Astrocyte of the spinal cord (primary cell): ENCODE measurements at regions not wholly inside any gene's neighbourhood (a gene's known extent, or its start where the extent isn't known, plus 50 kb on each side); places are given as distances from the start of the nearest gene placed in this dataset.

Source experiments
- DNase-seq: peaks from one replicate; pipeline ENCODE4 v3.0.0; 2011; ENCODE audit warnings: low read depth, low spot score
- H3K4me3 ChIP-seq: 2 replicates; pipeline ENCODE4 v1.5.1; 2011; ENCODE audit warnings: low read depth, mild to moderate bottlenecking, low read length, moderate library complexity
- in situ Hi-C: cut with HindIII; loops from 2 replicates; pipeline ENCODE4 v1.10.0; 2017; ENCODE audit warnings: low sequenced_read_pairs
- TF ChIP-seq, protein P1 (sequence below): IDR thresholded peaks from 2 replicates; pipeline ENCODE4 v1.5.1; 2012; ENCODE audit warnings: low read depth, mild to moderate bottlenecking, low read length, inconsistent platforms

DNA sequence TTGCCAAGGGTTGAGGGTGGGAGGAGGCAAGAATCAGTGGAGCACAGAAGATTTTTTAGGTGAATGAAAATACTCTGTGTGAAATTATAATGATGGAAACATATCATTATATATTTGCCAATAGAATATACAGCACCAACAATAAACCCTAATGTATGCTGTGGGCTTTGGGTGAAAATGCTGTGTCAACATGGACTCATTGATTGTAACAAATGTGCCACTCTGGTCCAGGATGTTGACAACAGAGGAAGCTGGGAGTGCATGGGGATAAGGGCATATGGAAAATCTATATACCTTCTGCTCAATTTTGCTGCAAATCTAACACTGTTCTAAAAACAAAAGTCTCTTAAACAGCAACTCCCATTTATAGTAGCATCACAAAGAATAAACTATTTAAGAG lies 114.3 kb downstream of the LYZL1 start:
- no peak for DNase-seq
- TF ChIP-seq, protein P1, sequence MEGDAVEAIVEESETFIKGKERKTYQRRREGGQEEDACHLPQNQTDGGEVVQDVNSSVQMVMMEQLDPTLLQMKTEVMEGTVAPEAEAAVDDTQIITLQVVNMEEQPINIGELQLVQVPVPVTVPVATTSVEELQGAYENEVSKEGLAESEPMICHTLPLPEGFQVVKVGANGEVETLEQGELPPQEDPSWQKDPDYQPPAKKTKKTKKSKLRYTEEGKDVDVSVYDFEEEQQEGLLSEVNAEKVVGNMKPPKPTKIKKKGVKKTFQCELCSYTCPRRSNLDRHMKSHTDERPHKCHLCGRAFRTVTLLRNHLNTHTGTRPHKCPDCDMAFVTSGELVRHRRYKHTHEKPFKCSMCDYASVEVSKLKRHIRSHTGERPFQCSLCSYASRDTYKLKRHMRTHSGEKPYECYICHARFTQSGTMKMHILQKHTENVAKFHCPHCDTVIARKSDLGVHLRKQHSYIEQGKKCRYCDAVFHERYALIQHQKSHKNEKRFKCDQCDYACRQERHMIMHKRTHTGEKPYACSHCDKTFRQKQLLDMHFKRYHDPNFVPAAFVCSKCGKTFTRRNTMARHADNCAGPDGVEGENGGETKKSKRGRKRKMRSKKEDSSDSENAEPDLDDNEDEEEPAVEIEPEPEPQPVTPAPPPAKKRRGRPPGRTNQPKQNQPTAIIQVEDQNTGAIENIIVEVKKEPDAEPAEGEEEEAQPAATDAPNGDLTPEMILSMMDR = no peak

DNA sequence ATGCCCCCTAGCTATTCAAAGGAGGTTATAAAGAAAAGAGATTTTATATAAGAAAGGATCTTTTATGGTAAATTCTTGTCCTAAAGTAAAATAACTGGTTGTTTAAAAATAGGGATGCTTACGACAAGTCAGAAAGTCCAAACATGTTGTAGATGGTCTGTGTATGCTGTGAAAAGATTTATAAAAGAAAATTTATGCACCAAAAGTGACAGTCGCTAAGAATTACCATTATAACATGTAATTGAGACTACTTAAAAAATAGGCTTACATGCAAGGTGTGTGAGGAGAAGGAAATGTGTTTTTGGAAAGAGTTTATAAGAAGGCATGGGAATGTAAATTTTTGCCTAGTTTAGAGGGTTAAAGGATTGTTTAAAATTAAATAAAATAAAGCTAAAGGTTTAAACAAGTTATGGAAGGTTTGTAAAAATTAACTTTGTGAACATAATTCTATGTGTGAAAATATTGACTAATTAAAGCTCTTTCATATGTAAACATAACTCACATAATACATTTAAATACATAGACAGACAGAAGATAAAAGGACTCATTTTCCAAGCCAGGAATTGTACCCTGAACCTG lies 118.5 kb downstream of the LYZL1 start:
- TF ChIP-seq, protein P1 = no peak
- peak; percentile 23 for DNase-seq
- in situ Hi-C loops = no loop called here
- H3K4me3 ChIP-seq = no peak overlapping the region

More for the DNA sequence above, 114.3 kb downstream of the LYZL1 start:
- in situ Hi-C loops = no loop called here
- no peak overlapping the region for H3K4me3 ChIP-seq
